Tibial nerve (tissue), 4 donors: ENCODE measurements at regions not wholly inside any gene's neighbourhood (a gene's known extent, or its start where the extent isn't known, plus 50 kb on each side); places are given as distances from the start of the nearest gene placed in this dataset.

Source experiments
- DNase-seq, 2 donors: peaks; one replicate each; pipeline ENCODE4 v3.0.0-alpha.2; 2019; ENCODE audit warnings: low spot score in 2 of 2
- H3K27ac ChIP-seq, 4 donors: fragments of 200-600 bp; sonication (generic) in 3 of 4; one replicate each; pipeline ENCODE4 v1.5.1; 2017 to 2019; ENCODE audit warnings: mild to moderate bottlenecking in 1 of 4
- H3K27me3 ChIP-seq, 2 donors: fragments of 200-600 bp; sonication (generic) in 1 of 2; one replicate each; pipeline versions ENCODE4 v1.5.1 to v1.6.0; 2017 to 2019
- H3K36me3 ChIP-seq, 3 donors: fragments of 200-600 bp; sonication (generic); one replicate each; pipeline ENCODE4 v1.5.1; 2018 to 2019
- H3K4me1 ChIP-seq, 4 donors: fragments of 200-600 bp; sonication (generic) in 3 of 4; one replicate each; pipeline ENCODE4 v1.5.1; 2017 to 2019
- H3K4me3 ChIP-seq, 4 donors: fragments of 200-600 bp; sonication (generic) in 3 of 4; one replicate each; pipeline ENCODE4 v1.5.1; 2017 to 2019; ENCODE audit warnings: mild to moderate bottlenecking in 1 of 4, moderate library complexity in 1 of 4
- H3K9me3 ChIP-seq, 4 donors: fragments of 200-600 bp; sonication (generic) in 3 of 4; one replicate each; pipeline ENCODE4 v1.5.1; 2017 to 2019
- EP300 ChIP-seq, 2 donors: sonication (generic); formaldehyde crosslinking; IDR thresholded peaks; one replicate each; pipeline ENCODE4 v1.6.1; 2017; ENCODE audit warnings: antibody characterized with exemption in 2 of 2, mild to moderate bottlenecking in 1 of 2
- POLR2A ChIP-seq, 2 donors: fragments of 450-650 bp; IDR thresholded peaks; one replicate each; pipeline ENCODE4 v1.6.1; 2017; ENCODE audit warnings: antibody characterized with exemption in 2 of 2, mild to moderate bottlenecking in 2 of 2, moderate library complexity in 2 of 2
- WGBS, 2 donors: methylation state at CpG; one replicate each; pipeline ENCODE4 v1.1.5; 2018; 5-methylcytosine and 5-hydroxymethylcytosine counted together
- TF ChIP-seq, protein P1 (sequence below), 5 experiments: fragments of 200-600 bp in 3 of 5; fragments of 450-650 bp in 2 of 5; sonication (generic) in 3 of 5; IDR thresholded peaks; one replicate each; pipeline ENCODE4 v1.5.1; 2016 to 2019; ENCODE audit warnings: antibody characterized with exemption in 5 of 5, mild to moderate bottlenecking in 3 of 5, moderate library complexity in 2 of 5

DNA sequence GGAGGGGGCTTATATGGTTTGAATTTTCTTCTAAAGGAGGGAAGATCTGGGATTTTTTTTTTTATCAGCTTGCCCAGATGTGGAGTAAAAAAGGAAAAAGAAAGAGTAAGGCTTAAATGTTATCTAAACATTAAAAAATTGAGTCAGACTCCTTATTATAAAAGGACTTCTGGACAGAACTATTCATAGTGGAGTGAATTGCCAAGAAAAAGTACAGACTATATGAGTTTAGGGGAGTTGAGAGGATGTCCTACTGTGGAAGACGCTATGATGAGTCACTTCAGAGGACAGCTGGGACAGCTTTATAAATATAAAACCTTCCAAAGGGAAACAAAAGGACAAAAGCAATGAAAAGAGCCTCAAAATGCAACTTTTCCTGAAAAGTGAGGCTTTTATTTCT, 73.0 kb downstream of the TFPI2 start:
- Histone ChIP-seq H3K9me3 (no peaks in the 10 kb centered on the region), H3K36me3 (no peaks in the 10 kb centered on the region), H3K4me1 (no peaks in the 10 kb centered on the region), H3K4me3 (no peak overlapping the region), H3K27ac (no peak overlapping the region), H3K27me3 (no peaks in the 10 kb centered on the region)
- DNase-seq: no peak
- TF ChIP-seq EP300 (IDR thresholded peaks at IDR 0.05) (no peak), POLR2A (IDR thresholded peaks at IDR 0.05) (no peak)
- TF ChIP-seq, protein P1, sequence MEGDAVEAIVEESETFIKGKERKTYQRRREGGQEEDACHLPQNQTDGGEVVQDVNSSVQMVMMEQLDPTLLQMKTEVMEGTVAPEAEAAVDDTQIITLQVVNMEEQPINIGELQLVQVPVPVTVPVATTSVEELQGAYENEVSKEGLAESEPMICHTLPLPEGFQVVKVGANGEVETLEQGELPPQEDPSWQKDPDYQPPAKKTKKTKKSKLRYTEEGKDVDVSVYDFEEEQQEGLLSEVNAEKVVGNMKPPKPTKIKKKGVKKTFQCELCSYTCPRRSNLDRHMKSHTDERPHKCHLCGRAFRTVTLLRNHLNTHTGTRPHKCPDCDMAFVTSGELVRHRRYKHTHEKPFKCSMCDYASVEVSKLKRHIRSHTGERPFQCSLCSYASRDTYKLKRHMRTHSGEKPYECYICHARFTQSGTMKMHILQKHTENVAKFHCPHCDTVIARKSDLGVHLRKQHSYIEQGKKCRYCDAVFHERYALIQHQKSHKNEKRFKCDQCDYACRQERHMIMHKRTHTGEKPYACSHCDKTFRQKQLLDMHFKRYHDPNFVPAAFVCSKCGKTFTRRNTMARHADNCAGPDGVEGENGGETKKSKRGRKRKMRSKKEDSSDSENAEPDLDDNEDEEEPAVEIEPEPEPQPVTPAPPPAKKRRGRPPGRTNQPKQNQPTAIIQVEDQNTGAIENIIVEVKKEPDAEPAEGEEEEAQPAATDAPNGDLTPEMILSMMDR (IDR thresholded peaks at IDR 0.05): no peak
- WGBS, 2 donors: 34 to 39% methylated on average over 1 of the region's 1 CpG

GRCh38 chr7:93817004-93817403, 73.5 kb downstream of the TFPI2 start:
- no peak overlapping the region for H3K27ac ChIP-seq
- DNase-seq: no peak
- TF ChIP-seq EP300 (IDR thresholded peaks at IDR 0.05) (no peak), POLR2A (IDR thresholded peaks at IDR 0.05) (no peak)
- TF ChIP-seq, protein P1 (IDR thresholded peaks at IDR 0.05): no peak
- no peak overlapping the region for H3K4me3 ChIP-seq
- H3K4me1 ChIP-seq: no peaks in the 10 kb centered on the region
- H3K9me3 ChIP-seq: no peaks in the 10 kb centered on the region
- H3K36me3 ChIP-seq: no peaks in the 10 kb centered on the region
- no peaks in the 10 kb centered on the region for H3K27me3 ChIP-seq

GRCh38 chr7:93813514-93813913, 77.0 kb downstream of the TFPI2 start:
- Histone ChIP-seq H3K9me3 (no peaks in the 10 kb centered on the region), H3K4me3 (no peak overlapping the region), H3K4me1 (no peaks in the 10 kb centered on the region), H3K27me3 (no peaks in the 10 kb centered on the region), H3K36me3 (no peaks in the 10 kb centered on the region), H3K27ac (no peak overlapping the region)
- TF ChIP-seq, protein P1 (IDR thresholded peaks at IDR 0.05): no peak
- TF ChIP-seq POLR2A (IDR thresholded peaks at IDR 0.05) (no peak), EP300 (IDR thresholded peaks at IDR 0.05) (no peak)
- 81 to 86% methylated on average over 1 of the region's 1 CpG for WGBS, 2 donors
- DNase-seq: no peak

- no peak overlapping the region for H3K27ac ChIP-seq
- TF ChIP-seq, protein P1 (IDR thresholded peaks at IDR 0.05): no peak
- no peak for TF ChIP-seq EP300 (IDR thresholded peaks at IDR 0.05)
- TF ChIP-seq POLR2A (IDR thresholded peaks at IDR 0.05): no peak
- H3K4me3 ChIP-seq: no peak overlapping the region
- H3K9me3 ChIP-seq: no peaks in the 10 kb centered on the region
- H3K27me3 ChIP-seq: no peaks in the 10 kb centered on the region
- H3K36me3 ChIP-seq: no peaks in the 10 kb centered on the region
- no peak for DNase-seq
- H3K4me1 ChIP-seq: no peaks in the 10 kb centered on the region
- WGBS, 2 donors: 79 to 93% methylated on average over 4 of the region's 4 CpGs
Measured at GRCh38 chr7:93812061-93812460, 78.5 kb downstream of the TFPI2 start.

DNA sequence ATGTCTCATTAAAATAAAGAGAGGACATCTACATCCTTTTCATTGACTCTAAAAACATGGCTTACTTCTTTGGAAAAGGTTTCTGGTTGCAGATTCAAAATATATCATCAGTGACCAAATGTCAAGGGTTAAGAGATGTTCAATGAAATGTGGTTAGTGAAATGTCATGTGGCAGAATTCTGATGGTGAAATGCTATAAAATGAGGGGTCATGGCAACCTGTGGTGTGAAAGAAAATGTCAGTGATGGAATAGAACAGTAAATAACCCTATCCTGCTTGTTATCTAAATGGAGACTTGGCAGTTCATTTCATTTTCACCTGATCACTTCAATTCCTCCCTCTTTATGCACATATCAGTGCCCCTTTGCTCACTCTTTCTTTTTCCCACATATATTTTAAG, 79.4 kb downstream of the TFPI2 start:
- H3K4me3 ChIP-seq: no peak overlapping the region
- DNase-seq: no peak
- H3K9me3 ChIP-seq: no peaks in the 10 kb centered on the region
- H3K36me3 ChIP-seq: no peaks in the 10 kb centered on the region
- no peak overlapping the region for H3K27ac ChIP-seq
- H3K4me1 ChIP-seq: no peaks in the 10 kb centered on the region
- H3K27me3 ChIP-seq: no peaks in the 10 kb centered on the region
- TF ChIP-seq, protein P1 (IDR thresholded peaks at IDR 0.05): no peak
- no peak for TF ChIP-seq EP300 (IDR thresholded peaks at IDR 0.05)
- TF ChIP-seq POLR2A (IDR thresholded peaks at IDR 0.05): no peak
